Neural cell (in vitro differentiated cells): ENCODE measurements at regions not wholly inside any gene's neighbourhood (a gene's known extent, or its start where the extent isn't known, plus 50 kb on each side); places are given as distances from the start of the nearest gene placed in this dataset.

Experiments used
- H2AFZ ChIP-seq: fragments of 200-600, 300-800 bp; sonication (generic), shearing (Covaris generic); 2 replicates; pipeline ENCODE4 v1.6.0; 2014; ENCODE audit warnings: low read depth, mild to moderate bottlenecking, antibody characterized with exemption, low read length, moderate library complexity
- H3F3A ChIP-seq: fragments of 200-600 bp; shearing (Covaris generic); 2 replicates; pipeline ENCODE4 v1.6.1; 2016; ENCODE audit warnings: mild to moderate bottlenecking, moderate library complexity, mixed read lengths, antibody characterized with exemption, low read length; ENCODE audit not compliant: insufficient read depth, poor library complexity, severe bottlenecking
- H3K27ac ChIP-seq: fragments of 200-600, 300-800 bp; sonication (generic), shearing (Covaris generic); 2 replicates; pipeline ENCODE4 v1.5.1; 2014; ENCODE audit warnings: mild to moderate bottlenecking, low read length, moderate library complexity
- H3K27me3 ChIP-seq: fragments of 300-800, 200-600 bp; sonication (generic), shearing (Covaris generic); 2 replicates; pipeline ENCODE4 v1.6.0; 2014; ENCODE audit warnings: mild to moderate bottlenecking, low read depth, low read length, moderate library complexity; ENCODE audit not compliant: insufficient read depth
- H3K36me3 ChIP-seq: fragments of 300-800, 200-600 bp; sonication (generic), shearing (Covaris generic); 2 replicates; pipeline ENCODE4 v1.5.1; 2014; ENCODE audit warnings: mild to moderate bottlenecking, antibody characterized with exemption, low read length, moderate library complexity; ENCODE audit not compliant: insufficient read depth
- H3K4me2 ChIP-seq: fragments of 300-800, 200-600 bp; sonication (generic), shearing (Covaris generic); 2 replicates; pipeline ENCODE4 v1.6.0; 2014; ENCODE audit warnings: mild to moderate bottlenecking, low read length
- H3K4me3 ChIP-seq: fragments of 300-800, 200-600 bp; sonication (generic), shearing (Covaris generic); 2 replicates; pipeline ENCODE4 v1.5.1; 2014; ENCODE audit warnings: mild to moderate bottlenecking, low read length, moderate library complexity
- H3K79me2 ChIP-seq: fragments of 200-600 bp; shearing (Covaris generic); replicated peaks from 2 replicates; pipeline ENCODE4 v1.6.0; 2014; ENCODE audit warnings: mild to moderate bottlenecking, low read length, moderate library complexity; ENCODE audit not compliant: insufficient read depth
- H3K9ac ChIP-seq: fragments of 300-800, 200-600 bp; sonication (generic), shearing (Covaris generic); 2 replicates; pipeline ENCODE4 v1.6.1; 2016; ENCODE audit warnings: mild to moderate bottlenecking, low read length, mixed read lengths
- H3K9me2 ChIP-seq: fragments of 200-600 bp; shearing (Covaris generic); 2 replicates; pipeline ENCODE4 v1.6.1; 2016; ENCODE audit warnings: mild to moderate bottlenecking, low read length, mixed read lengths; ENCODE audit not compliant: insufficient read depth
- H3K9me3 ChIP-seq: fragments of 200-600, 300-800 bp; sonication (generic), shearing (Covaris generic); 2 replicates; pipeline ENCODE4 v1.6.1; 2016; ENCODE audit warnings: mild to moderate bottlenecking, mixed run types, low read length, moderate library complexity, mixed read lengths
- H4K20me1 ChIP-seq: fragments of 200-600 bp; shearing (Covaris generic); 2 replicates; pipeline ENCODE4 v1.6.1; 2016; ENCODE audit warnings: mild to moderate bottlenecking, mixed run types; ENCODE audit not compliant: insufficient read depth
- CTCF ChIP-seq: fragments of 450-650 bp; IDR thresholded peaks from 2 replicates; pipeline ENCODE4 v1.5.1; 2014; ENCODE audit warnings: antibody characterized with exemption, mild to moderate bottlenecking, moderate library complexity; ENCODE audit not compliant: poor library complexity, severe bottlenecking
- EP300 ChIP-seq: fragments of 450-650 bp; conservative IDR thresholded peaks from 2 replicates; pipeline ENCODE4 v1.6.1; 2014; ENCODE audit warnings: antibody characterized with exemption, mild to moderate bottlenecking, moderate library complexity; ENCODE audit not compliant: poor library complexity, severe bottlenecking
- EZH2 ChIP-seq: fragments of 200-600, 300-800 bp; shearing (Covaris generic), sonication (generic); IDR thresholded peaks from 2 replicates; pipeline ENCODE4 v1.6.1; 2014; ENCODE audit warnings: antibody characterized with exemption, low read length, borderline replicate concordance, mild to moderate bottlenecking; ENCODE audit not compliant: insufficient read depth, poor library complexity, severe bottlenecking
- MXI1 ChIP-seq: fragments of 450-650 bp; conservative IDR thresholded peaks from 2 replicates; pipeline ENCODE4 v1.6.1; 2014; ENCODE audit warnings: antibody characterized with exemption, mild to moderate bottlenecking; ENCODE audit not compliant: poor library complexity, severe bottlenecking
- POLR2AphosphoS5 ChIP-seq: IDR thresholded peaks from 2 replicates; pipeline ENCODE4 v1.6.1; 2012
- RAD21 ChIP-seq: fragments of 450-650 bp; conservative IDR thresholded peaks from 2 replicates; pipeline ENCODE4 v1.6.1; 2014; ENCODE audit warnings: antibody characterized with exemption, mild to moderate bottlenecking, moderate library complexity
- REST ChIP-seq: IDR thresholded peaks from 2 replicates; pipeline ENCODE4 v1.6.1; 2012; ENCODE audit warnings: borderline replicate concordance
- SMC3 ChIP-seq: fragments of 450-650 bp; conservative IDR thresholded peaks from 2 replicates; pipeline ENCODE4 v1.6.1; 2014; ENCODE audit warnings: antibody characterized with exemption, mild to moderate bottlenecking, moderate library complexity; ENCODE audit not compliant: poor library complexity
- TAF1 ChIP-seq: IDR thresholded peaks from 2 replicates; pipeline ENCODE4 v1.6.1; 2012; ENCODE audit warnings: low read depth

DNA sequence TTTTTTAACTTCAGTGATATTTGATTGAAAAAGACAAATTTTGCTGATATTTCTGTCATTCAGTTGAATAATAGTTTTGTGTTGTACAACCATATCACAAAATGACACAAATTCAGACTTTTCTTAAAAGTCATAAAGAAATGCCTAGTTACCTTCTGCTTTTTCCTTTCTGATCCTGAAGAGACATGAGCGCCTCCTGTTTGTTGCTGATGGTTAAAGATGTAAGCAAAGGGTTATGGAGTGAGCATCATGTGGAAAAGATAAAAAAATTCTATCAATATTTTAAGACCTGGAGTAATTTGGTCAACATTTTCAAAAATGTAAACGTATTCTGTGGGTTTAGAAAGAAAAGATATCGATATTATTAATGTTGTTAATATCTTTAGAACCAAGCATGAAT, 669.9 kb upstream of the NR3C2 start:
- no peaks in the 10 kb centered on the region for H3K36me3 ChIP-seq
- H3K9me3 ChIP-seq, result no peaks in the 10 kb centered on the region
- no peaks in the 10 kb centered on the region for H3F3A ChIP-seq
- no peak for TF ChIP-seq POLR2AphosphoS5
- no peak for TF ChIP-seq TAF1
- TF ChIP-seq EP300, result no peak
- no peak for TF ChIP-seq CTCF
- no peak for TF ChIP-seq SMC3
- no peak for TF ChIP-seq RAD21
- no peak for TF ChIP-seq MXI1
- no peak for TF ChIP-seq EZH2
- TF ChIP-seq REST, result no peak
- no peak overlapping the region for H3K27ac ChIP-seq
- no peaks in the 10 kb centered on the region for H4K20me1 ChIP-seq
- H3K4me2 ChIP-seq, result no peak overlapping the region
- H3K4me3 ChIP-seq, result no peak overlapping the region
- no peaks in the 10 kb centered on the region for H3K27me3 ChIP-seq
- no peaks in the 10 kb centered on the region for H3K9me2 ChIP-seq
- H3K9ac ChIP-seq, result no peak overlapping the region
- no peaks in the 10 kb centered on the region for H3K79me2 ChIP-seq
- no peak overlapping the region for H2AFZ ChIP-seq

GRCh38 chr4:149110481-149110880, 668.3 kb upstream of the NR3C2 start:
- TF ChIP-seq RAD21, result no peak
- no peak for TF ChIP-seq POLR2AphosphoS5
- TF ChIP-seq TAF1, result no peak
- no peak for TF ChIP-seq REST
- no peaks in the 10 kb centered on the region for H3K9me3 ChIP-seq
- no peak overlapping the region for H3K27ac ChIP-seq
- no peaks in the 10 kb centered on the region for H3K9me2 ChIP-seq
- H2AFZ ChIP-seq, result no peak overlapping the region
- no peaks in the 10 kb centered on the region for H4K20me1 ChIP-seq
- no peaks in the 10 kb centered on the region for H3K79me2 ChIP-seq
- H3K4me2 ChIP-seq, result no peak overlapping the region
- no peak overlapping the region for H3K9ac ChIP-seq
- H3K27me3 ChIP-seq, result no peaks in the 10 kb centered on the region
- no peaks in the 10 kb centered on the region for H3K36me3 ChIP-seq
- H3F3A ChIP-seq, result no peaks in the 10 kb centered on the region
- H3K4me3 ChIP-seq, result no peak overlapping the region
